Esophagus muscularis mucosa (tissue), 4 donors: ENCODE measurements at regions not wholly inside any gene's neighbourhood (a gene's known extent, or its start where the extent isn't known, plus 50 kb on each side); places are given as distances from the start of the nearest gene placed in this dataset.

Experiments used
- DNase-seq: peaks from one replicate; pipeline ENCODE4 v3.0.0-alpha.2; 2017; ENCODE audit errors: extremely low spot score
- H3K27ac ChIP-seq, 4 donors: fragments of 200-600 bp; sonication (generic); replicated peaks in 1 of 4; 1 replicate in 3 of 4; 2 replicates in 1 of 4; pipeline ENCODE4 v1.5.1; 2016 to 2019; ENCODE audit warnings: mild to moderate bottlenecking in 1 of 4
- H3K27me3 ChIP-seq, 4 donors: fragments of 200-600 bp; sonication (generic); one replicate each; pipeline versions ENCODE4 v1.5.1 to v1.6.0; 2016 to 2019
- H3K36me3 ChIP-seq, 4 donors: fragments of 200-600 bp; sonication (generic); one replicate each; pipeline ENCODE4 v1.5.1; 2016 to 2019
- H3K4me1 ChIP-seq, 4 donors: fragments of 200-600 bp; sonication (generic); one replicate each; pipeline ENCODE4 v1.5.1; 2016 to 2019
- H3K4me3 ChIP-seq, 4 donors: fragments of 200-600 bp; sonication (generic); 1 replicate in 2 of 4; 2 replicates in 2 of 4; pipeline ENCODE4 v1.5.1; 2016 to 2019; ENCODE audit warnings: mild to moderate bottlenecking in 4 of 4, moderate library complexity in 1 of 4
- H3K9me3 ChIP-seq, 4 donors: fragments of 200-600 bp; sonication (generic); 1 replicate in 3 of 4; 2 replicates in 1 of 4; pipeline ENCODE4 v1.5.1; 2016 to 2019
- EP300 ChIP-seq: sonication (generic); formaldehyde crosslinking; IDR thresholded peaks from one replicate; pipeline ENCODE4 v1.6.1; 2017; ENCODE audit warnings: antibody characterized with exemption
- POLR2A ChIP-seq: fragments of 450-650 bp; IDR thresholded peaks from one replicate; pipeline ENCODE4 v1.6.1; 2017; ENCODE audit warnings: antibody characterized with exemption, moderate library complexity, mild to moderate bottlenecking, low read depth
- POLR2AphosphoS5 ChIP-seq, 2 donors: sonication (generic); formaldehyde crosslinking; IDR thresholded peaks; one replicate each; pipeline ENCODE4 v1.6.1; 2017; ENCODE audit warnings: antibody characterized with exemption in 2 of 2
- WGBS: methylation state at CpG from one replicate; pipeline ENCODE4 v1.1.5; 2018; 5-methylcytosine and 5-hydroxymethylcytosine counted together
- intact Hi-C: fragments of 100-400 bp; cut with DNase I; formaldehyde crosslinking; loops from one replicate; pipeline ENCODE4 v1.15.1; 2023
- TF ChIP-seq, protein P1 (sequence below), 3 experiments: fragments of 200-600 bp in 2 of 3; fragments of 450-650 bp in 1 of 3; sonication (generic) in 2 of 3; IDR thresholded peaks; one replicate each; pipeline ENCODE4 v1.5.1; 2017 to 2019; ENCODE audit warnings: antibody characterized with exemption in 3 of 3, mild to moderate bottlenecking in 2 of 3, moderate library complexity in 1 of 3

DNA sequence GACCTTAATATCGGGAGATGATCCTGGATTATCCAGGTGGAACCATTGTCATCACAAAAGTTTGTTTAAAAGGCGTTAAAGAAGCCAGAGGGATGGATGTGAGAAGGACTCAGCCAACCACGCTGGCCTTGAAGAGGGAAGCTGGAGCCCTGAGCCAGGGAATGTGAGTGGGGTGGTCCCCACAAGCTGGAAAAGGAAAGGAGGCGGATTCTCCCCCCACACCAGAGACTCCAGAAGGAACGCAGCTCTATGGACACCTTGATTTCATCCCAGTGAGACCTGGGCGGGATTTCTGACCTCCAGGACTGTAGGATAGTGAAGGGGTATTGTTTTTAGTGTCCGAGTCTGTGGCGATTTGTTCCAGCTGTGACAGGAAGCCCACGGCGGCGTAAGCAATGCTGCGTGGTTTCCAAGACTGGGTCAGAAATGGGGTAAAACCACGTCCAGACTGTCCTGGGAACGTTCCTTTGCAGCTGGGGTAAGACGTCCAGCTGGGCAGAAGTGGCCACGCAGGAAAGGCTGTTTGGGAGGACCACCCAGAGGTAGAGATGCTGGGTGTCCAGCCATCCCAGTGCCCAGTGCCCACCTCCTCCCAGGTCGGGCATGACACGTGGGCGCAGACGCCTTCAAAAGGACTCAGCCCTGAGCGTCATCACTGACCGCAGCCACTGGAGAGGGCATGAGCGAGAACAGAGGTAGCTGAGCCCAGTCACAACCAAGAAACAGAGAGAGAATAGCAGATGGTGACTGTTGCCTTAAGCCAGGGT, 125.4 kb upstream of the USP29 start:
- Histone ChIP-seq H3K36me3 (no peaks in the 10 kb centered on the region), H3K27me3 (peaks cover 0 to 5% (median 0%) of the 10 kb centered on the region in 4 donors), H3K9me3 (peaks cover 0 to 11% (median 0%) of the 10 kb centered on the region in 4 donors), H3K4me1 (no peaks in the 10 kb centered on the region), H3K4me3 (no peak overlapping the region), H3K27ac (no peak overlapping the region)
- TF ChIP-seq, protein P1, sequence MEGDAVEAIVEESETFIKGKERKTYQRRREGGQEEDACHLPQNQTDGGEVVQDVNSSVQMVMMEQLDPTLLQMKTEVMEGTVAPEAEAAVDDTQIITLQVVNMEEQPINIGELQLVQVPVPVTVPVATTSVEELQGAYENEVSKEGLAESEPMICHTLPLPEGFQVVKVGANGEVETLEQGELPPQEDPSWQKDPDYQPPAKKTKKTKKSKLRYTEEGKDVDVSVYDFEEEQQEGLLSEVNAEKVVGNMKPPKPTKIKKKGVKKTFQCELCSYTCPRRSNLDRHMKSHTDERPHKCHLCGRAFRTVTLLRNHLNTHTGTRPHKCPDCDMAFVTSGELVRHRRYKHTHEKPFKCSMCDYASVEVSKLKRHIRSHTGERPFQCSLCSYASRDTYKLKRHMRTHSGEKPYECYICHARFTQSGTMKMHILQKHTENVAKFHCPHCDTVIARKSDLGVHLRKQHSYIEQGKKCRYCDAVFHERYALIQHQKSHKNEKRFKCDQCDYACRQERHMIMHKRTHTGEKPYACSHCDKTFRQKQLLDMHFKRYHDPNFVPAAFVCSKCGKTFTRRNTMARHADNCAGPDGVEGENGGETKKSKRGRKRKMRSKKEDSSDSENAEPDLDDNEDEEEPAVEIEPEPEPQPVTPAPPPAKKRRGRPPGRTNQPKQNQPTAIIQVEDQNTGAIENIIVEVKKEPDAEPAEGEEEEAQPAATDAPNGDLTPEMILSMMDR (IDR thresholded peaks at IDR 0.05): no peak
- TF ChIP-seq POLR2AphosphoS5 (IDR thresholded peaks at IDR 0.05): no peak
- no peak for TF ChIP-seq EP300
- TF ChIP-seq POLR2A: no peak
- intact Hi-C loops: no loop called here
- 63% methylated on average over 23 of the region's 23 CpGs for WGBS
- no peak for DNase-seq

DNA sequence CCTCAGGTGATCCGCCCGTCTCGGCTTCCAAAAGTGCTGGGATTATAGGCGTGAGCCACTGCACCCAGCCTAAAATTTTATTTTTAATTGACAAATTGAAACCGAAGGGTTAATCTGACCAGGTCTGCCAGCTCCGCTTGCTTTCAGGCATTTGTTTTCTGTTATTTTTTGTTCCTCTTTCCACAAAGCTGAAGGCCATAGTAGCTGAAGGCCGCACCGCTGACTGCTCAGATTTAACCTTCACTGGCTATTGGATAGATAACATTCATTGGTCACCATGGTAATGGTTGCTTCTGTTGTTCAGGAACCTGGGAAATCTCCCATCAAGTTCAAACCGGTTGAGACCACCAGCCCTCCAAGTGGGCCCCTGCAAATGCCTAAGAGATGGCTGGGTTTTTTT, 124.5 kb upstream of the USP29 start:
- H3K4me3 ChIP-seq: no peak overlapping the region
- intact Hi-C loops: no loop called here
- no peaks in the 10 kb centered on the region for H3K4me1 ChIP-seq
- WGBS: 69% methylated on average over 9 of the region's 9 CpGs
- no peak overlapping the region for H3K27ac ChIP-seq
- TF ChIP-seq POLR2A (no peak), POLR2AphosphoS5 (IDR thresholded peaks at IDR 0.05) (no peak), EP300 (no peak)
- TF ChIP-seq, protein P1 (IDR thresholded peaks at IDR 0.05): no peak
- H3K27me3 ChIP-seq: peaks cover 0 to 5% (median 0%) of the 10 kb centered on the region in 4 donors
- peaks cover 0 to 2% (median 0%) of the 10 kb centered on the region in 4 donors for H3K9me3 ChIP-seq
- DNase-seq: no peak
- H3K36me3 ChIP-seq: no peaks in the 10 kb centered on the region

DNA sequence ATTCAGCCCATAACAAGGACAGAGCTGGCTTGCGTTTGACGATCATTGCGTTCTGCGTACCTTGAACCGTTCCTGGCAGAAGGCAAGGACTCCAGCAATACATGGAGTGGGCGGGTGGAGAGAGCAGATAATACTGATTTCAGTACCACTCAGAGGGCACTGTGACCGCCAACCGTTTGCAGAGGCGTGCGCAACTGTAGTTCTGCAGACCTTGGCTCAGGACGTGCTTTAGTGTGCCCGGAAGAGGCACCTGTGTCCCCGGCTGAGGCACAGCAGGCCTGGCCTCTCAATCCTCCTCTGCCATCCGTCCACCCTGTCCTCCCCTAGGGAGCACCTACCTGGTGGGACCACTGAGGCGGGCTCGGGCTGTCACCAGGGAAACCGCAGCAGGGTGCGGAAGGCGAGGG, 117.6 kb upstream of the USP29 start:
- H3K4me1 ChIP-seq: no peaks in the 10 kb centered on the region
- no peak overlapping the region for H3K27ac ChIP-seq
- no peak for TF ChIP-seq POLR2A
- TF ChIP-seq, protein P1 (IDR thresholded peaks at IDR 0.05): no peak
- no peak for TF ChIP-seq EP300
- no peak for TF ChIP-seq POLR2AphosphoS5 (IDR thresholded peaks at IDR 0.05)
- H3K4me3 ChIP-seq: no peak overlapping the region
- H3K27me3 ChIP-seq: peaks cover 0 to 17% (median 0%) of the 10 kb centered on the region in 4 donors
- no peak for DNase-seq
- intact Hi-C loops: no loop called here
- H3K9me3 ChIP-seq: no peaks in the 10 kb centered on the region
- no peaks in the 10 kb centered on the region for H3K36me3 ChIP-seq
- 90% methylated on average over 15 of the region's 19 CpGs for WGBS

DNA sequence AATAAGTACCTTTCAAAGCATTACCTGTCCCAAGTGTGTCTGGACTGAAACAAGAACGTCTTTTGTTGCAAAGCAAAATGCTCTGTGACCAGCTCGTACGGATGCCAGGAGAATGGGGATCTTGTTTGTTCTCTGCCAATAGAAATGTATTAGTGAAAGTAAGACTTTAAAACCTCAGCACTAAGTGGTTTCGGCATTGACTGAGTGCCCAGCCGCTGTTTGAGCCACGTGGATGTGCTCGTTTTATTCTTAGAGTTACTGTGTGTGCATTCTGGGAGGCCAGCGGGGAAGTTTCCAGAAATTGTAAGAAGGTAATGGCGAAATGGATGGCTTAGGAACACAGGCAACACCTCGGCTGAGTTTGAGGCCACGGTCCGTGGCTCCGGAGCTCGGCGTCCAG, 117.1 kb upstream of the USP29 start:
- Histone ChIP-seq H3K4me1 (no peaks in the 10 kb centered on the region), H3K36me3 (no peaks in the 10 kb centered on the region), H3K27me3 (peaks cover 0 to 17% (median 0%) of the 10 kb centered on the region in 4 donors), H3K9me3 (no peaks in the 10 kb centered on the region), H3K27ac (no peak overlapping the region), H3K4me3 (no peak overlapping the region)
- WGBS: 80% methylated on average over 15 of the region's 15 CpGs
- no peak for TF ChIP-seq POLR2AphosphoS5 (IDR thresholded peaks at IDR 0.05)
- TF ChIP-seq, protein P1 (IDR thresholded peaks at IDR 0.05): no peak
- no peak for TF ChIP-seq POLR2A
- no peak for TF ChIP-seq EP300
- no peak for DNase-seq
- intact Hi-C loops: no loop called here
